VCaP (cell line): ENCODE measurements at regions not wholly inside any gene's neighbourhood (a gene's known extent, or its start where the extent isn't known, plus 50 kb on each side); places are given as distances from the start of the nearest gene placed in this dataset.

Experiments used
- H3K27ac ChIP-seq: fragments of 450-650 bp; 2 replicates; pipeline ENCODE4 v1.5.1; 2017
- TF ChIP-seq, protein P1 (sequence below): fragments of 450-650 bp; conservative IDR thresholded peaks from 2 replicates; pipeline ENCODE4 v1.5.1; 2017; ENCODE audit warnings: mild to moderate bottlenecking, moderate library complexity

- TF ChIP-seq, protein P1, sequence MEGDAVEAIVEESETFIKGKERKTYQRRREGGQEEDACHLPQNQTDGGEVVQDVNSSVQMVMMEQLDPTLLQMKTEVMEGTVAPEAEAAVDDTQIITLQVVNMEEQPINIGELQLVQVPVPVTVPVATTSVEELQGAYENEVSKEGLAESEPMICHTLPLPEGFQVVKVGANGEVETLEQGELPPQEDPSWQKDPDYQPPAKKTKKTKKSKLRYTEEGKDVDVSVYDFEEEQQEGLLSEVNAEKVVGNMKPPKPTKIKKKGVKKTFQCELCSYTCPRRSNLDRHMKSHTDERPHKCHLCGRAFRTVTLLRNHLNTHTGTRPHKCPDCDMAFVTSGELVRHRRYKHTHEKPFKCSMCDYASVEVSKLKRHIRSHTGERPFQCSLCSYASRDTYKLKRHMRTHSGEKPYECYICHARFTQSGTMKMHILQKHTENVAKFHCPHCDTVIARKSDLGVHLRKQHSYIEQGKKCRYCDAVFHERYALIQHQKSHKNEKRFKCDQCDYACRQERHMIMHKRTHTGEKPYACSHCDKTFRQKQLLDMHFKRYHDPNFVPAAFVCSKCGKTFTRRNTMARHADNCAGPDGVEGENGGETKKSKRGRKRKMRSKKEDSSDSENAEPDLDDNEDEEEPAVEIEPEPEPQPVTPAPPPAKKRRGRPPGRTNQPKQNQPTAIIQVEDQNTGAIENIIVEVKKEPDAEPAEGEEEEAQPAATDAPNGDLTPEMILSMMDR = no peak
- no peak overlapping the region for H3K27ac ChIP-seq
Observed at GRCh38 chr5:128877476-128877875, 87.8 kb upstream of the SLC27A6 start.

GRCh38 chr5:128881502-128882018, 83.7 kb upstream of the SLC27A6 start:
- no peak overlapping the region for H3K27ac ChIP-seq
- TF ChIP-seq, protein P1 = no peak

DNA sequence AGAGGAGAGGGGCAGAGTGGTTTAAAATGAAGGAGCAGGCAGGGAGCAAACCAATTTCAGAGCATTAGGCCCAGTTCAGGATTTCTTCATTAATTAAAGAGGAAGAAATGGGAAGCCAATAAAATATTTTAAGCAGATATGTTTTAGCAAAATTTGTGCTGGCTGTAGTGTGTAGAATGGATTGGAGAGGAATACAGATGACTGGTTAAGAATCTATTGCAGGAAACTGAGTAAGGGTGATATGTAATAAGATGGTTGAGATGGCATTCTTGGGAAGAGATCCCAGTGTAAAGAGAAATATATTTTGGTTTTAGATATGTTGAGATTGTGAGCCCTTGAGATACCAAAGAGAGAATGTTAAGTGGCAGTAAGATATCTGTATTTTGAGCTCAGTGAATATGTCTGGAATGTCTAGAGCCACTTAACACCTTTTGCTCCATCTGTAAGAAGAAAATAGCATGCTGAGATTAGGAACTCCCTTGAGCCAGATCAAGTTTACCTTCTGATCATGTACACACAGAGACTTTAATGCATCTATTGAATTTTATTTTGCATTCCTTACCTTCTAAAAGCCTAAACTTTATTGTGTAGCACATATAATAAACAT, 79.5 kb upstream of the SLC27A6 start:
- TF ChIP-seq, protein P1 = no peak
- H3K27ac ChIP-seq = no peak overlapping the region

DNA sequence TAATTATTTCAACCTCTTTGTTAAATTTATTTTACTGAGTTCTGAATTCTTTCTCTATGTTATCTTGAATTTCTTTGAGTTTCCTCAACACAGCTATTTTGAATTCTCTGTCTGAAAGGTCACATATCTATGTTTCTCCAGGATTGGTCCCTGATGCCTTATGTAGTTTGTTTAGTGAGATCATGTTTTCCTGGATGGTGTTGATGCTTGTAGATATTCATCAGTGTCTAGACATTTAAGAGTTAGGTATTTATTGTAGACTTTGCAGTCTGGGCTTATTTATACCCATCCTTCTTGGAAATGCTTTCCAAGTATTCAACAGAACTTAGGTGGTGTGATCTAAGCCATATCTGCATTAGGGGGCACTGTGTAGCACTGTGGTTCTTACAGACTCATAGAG, 70.2 kb upstream of the SLC27A6 start:
- TF ChIP-seq, protein P1 = no peak

GRCh38 chr5:128896675-128897074, 68.6 kb upstream of the SLC27A6 start:
- H3K27ac ChIP-seq = no peak overlapping the region
- TF ChIP-seq, protein P1 = no peak

More for the DNA sequence above, 70.2 kb upstream of the SLC27A6 start:
- no peak overlapping the region for H3K27ac ChIP-seq

DNA sequence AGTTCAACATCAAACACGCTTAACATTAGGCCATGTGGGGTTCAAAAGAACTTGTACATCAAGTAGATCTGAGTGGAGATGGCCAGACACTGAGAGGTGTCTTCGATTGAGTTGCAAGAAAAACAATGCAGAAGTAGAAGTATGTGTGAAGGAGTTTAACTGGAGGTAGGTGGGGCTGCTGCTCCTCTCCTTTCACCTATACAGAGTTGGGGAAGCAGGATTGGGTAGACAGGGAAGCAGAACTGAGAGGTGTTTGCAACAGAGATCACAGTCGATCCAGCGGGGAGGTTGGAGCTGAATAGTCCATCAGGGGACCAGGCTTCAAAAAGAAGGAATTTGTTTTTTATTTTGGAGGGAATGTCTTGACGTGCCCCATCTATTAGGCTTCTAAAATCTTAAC, 61.7 kb upstream of the SLC27A6 start:
- TF ChIP-seq, protein P1 = no peak
- no peak overlapping the region for H3K27ac ChIP-seq

GRCh38 chr5:128904805-128905567, 60.3 kb upstream of the SLC27A6 start:
- TF ChIP-seq, protein P1 = no peak
- H3K27ac ChIP-seq = no peak overlapping the region
